Activated CD4-positive, alpha-beta memory T cell treated with anti-CD3 and anti-CD28 coated beads, Interleukin-2, amount 10 ng/mL, durations not matched to agents 7 days and 5 days (primary cell): ENCODE measurements at regions not wholly inside any gene's neighbourhood (a gene's known extent, or its start where the extent isn't known, plus 50 kb on each side); places are given as distances from the start of the nearest gene placed in this dataset.

ENCODE experiments used
- CTCF ChIA-PET: fragments of 350-600 bp; sonication (Branson Sonifier 250); formaldehyde crosslinking; loops from one replicate; lab custom pipeline; 2021; ENCODE audit warnings: antibody characterized with exemption, inconsistent platforms; lab: Charles Lee
- POLR2A ChIA-PET: fragments of 350-600 bp; sonication (Branson Sonifier 250); formaldehyde crosslinking; loops from one replicate; lab custom pipeline; 2021; ENCODE audit warnings: antibody characterized with exemption; lab: Charles Lee
- DNase-seq: peaks from one replicate; pipeline ENCODE4 v3.0.0-alpha.2; 2020
- H3K27ac Mint-ChIP-seq: one replicate; pipeline ENCODE4 v1.8.0; 2021; ENCODE audit warnings: mild to moderate bottlenecking, mixed read lengths
- H3K27me3 Mint-ChIP-seq: one replicate; pipeline ENCODE4 v1.8.0; 2021; ENCODE audit warnings: mixed read lengths
- H3K36me3 Mint-ChIP-seq: one replicate; pipeline ENCODE4 v1.8.0; 2021; ENCODE audit warnings: low read depth, mixed read lengths
- H3K4me1 Mint-ChIP-seq: one replicate; pipeline ENCODE4 v1.8.0; 2021; ENCODE audit warnings: mixed read lengths
- H3K4me3 Mint-ChIP-seq: one replicate; pipeline ENCODE4 v1.8.0; 2021; ENCODE audit warnings: mild to moderate bottlenecking, mixed read lengths
- H3K9me3 Mint-ChIP-seq: one replicate; pipeline ENCODE4 v1.8.0; 2021; ENCODE audit warnings: mixed read lengths

- Mint-ChIP-seq H3K4me1 (no peaks in the 10 kb centered on the region), H3K36me3 (no peaks in the 10 kb centered on the region), H3K27me3 (no peaks in the 10 kb centered on the region), H3K9me3 (no peaks in the 10 kb centered on the region), H3K4me3 (no peak overlapping the region), H3K27ac (no peak overlapping the region)
- CTCF ChIA-PET, result no interaction called here
- DNase-seq, result no peak
- POLR2A ChIA-PET, result no interaction called here
Observed at GRCh38 chr2:14550658-14551057, 81.9 kb upstream of the LRATD1 start.

- POLR2A ChIA-PET, result no interaction called here
- H3K9me3 Mint-ChIP-seq, result no peaks in the 10 kb centered on the region
- H3K27me3 Mint-ChIP-seq, result no peaks in the 10 kb centered on the region
- H3K4me1 Mint-ChIP-seq, result no peaks in the 10 kb centered on the region
- H3K36me3 Mint-ChIP-seq, result no peaks in the 10 kb centered on the region
- H3K4me3 Mint-ChIP-seq, result no peak overlapping the region
- no peak overlapping the region for H3K27ac Mint-ChIP-seq
- CTCF ChIA-PET, result no interaction called here
- DNase-seq, result no peak
Observed at GRCh38 chr2:14551069-14551468, 81.4 kb upstream of the LRATD1 start.

GRCh38 chr2:14552286-14552685, 80.2 kb upstream of the LRATD1 start:
- ChIA-PET POLR2A (no interaction called here), CTCF (no interaction called here)
- H3K36me3 Mint-ChIP-seq, result no peaks in the 10 kb centered on the region
- no peak overlapping the region for H3K27ac Mint-ChIP-seq
- H3K9me3 Mint-ChIP-seq, result no peaks in the 10 kb centered on the region
- no peak overlapping the region for H3K4me3 Mint-ChIP-seq
- no peaks in the 10 kb centered on the region for H3K27me3 Mint-ChIP-seq
- no peak for DNase-seq
- H3K4me1 Mint-ChIP-seq, result no peaks in the 10 kb centered on the region

GRCh38 chr2:14552818-14553217, 79.7 kb upstream of the LRATD1 start:
- POLR2A ChIA-PET, result no interaction called here
- H3K4me1 Mint-ChIP-seq, result no peaks in the 10 kb centered on the region
- H3K27me3 Mint-ChIP-seq, result no peaks in the 10 kb centered on the region
- no peaks in the 10 kb centered on the region for H3K36me3 Mint-ChIP-seq
- no peak overlapping the region for H3K4me3 Mint-ChIP-seq
- CTCF ChIA-PET, result no interaction called here
- no peak for DNase-seq
- H3K9me3 Mint-ChIP-seq, result no peaks in the 10 kb centered on the region
- no peak overlapping the region for H3K27ac Mint-ChIP-seq

GRCh38 chr2:14554849-14555545, 77.5 kb upstream of the LRATD1 start:
- CTCF ChIA-PET, result no interaction called here
- Mint-ChIP-seq H3K36me3 (no peaks in the 10 kb centered on the region), H3K27ac (no peak overlapping the region)

GRCh38 chr2:14557111-14557510, 75.4 kb upstream of the LRATD1 start:
- no peaks in the 10 kb centered on the region for H3K4me1 Mint-ChIP-seq
- H3K4me3 Mint-ChIP-seq, result no peak overlapping the region
- DNase-seq, result no peak
- peaks cover 4% of the 10 kb centered on the region for H3K9me3 Mint-ChIP-seq
- H3K36me3 Mint-ChIP-seq, result no peaks in the 10 kb centered on the region
- ChIA-PET CTCF (no interaction called here), POLR2A (no interaction called here)
- no peaks in the 10 kb centered on the region for H3K27me3 Mint-ChIP-seq
- H3K27ac Mint-ChIP-seq, result no peak overlapping the region

More at GRCh38 chr2:14554849-14555545, 77.5 kb upstream of the LRATD1 start:
- no peaks in the 10 kb centered on the region for H3K27me3 Mint-ChIP-seq
- no peaks in the 10 kb centered on the region for H3K4me1 Mint-ChIP-seq
- no peak overlapping the region for H3K4me3 Mint-ChIP-seq
- peaks cover 2% of the 10 kb centered on the region for H3K9me3 Mint-ChIP-seq
- DNase-seq, result no peak
- POLR2A ChIA-PET, result no interaction called here

- H3K9me3 Mint-ChIP-seq, result peaks cover 4% of the 10 kb centered on the region
- POLR2A ChIA-PET, result no interaction called here
- H3K4me3 Mint-ChIP-seq, result no peak overlapping the region
- H3K4me1 Mint-ChIP-seq, result no peaks in the 10 kb centered on the region
- H3K27me3 Mint-ChIP-seq, result no peaks in the 10 kb centered on the region
- H3K27ac Mint-ChIP-seq, result no peak overlapping the region
- no peaks in the 10 kb centered on the region for H3K36me3 Mint-ChIP-seq
- no peak for DNase-seq
- CTCF ChIA-PET, result no interaction called here
Observed at GRCh38 chr2:14557916-14558315, 74.6 kb upstream of the LRATD1 start.

GRCh38 chr2:14558335-14558919, 74.1 kb upstream of the LRATD1 start:
- Mint-ChIP-seq H3K4me1 (no peaks in the 10 kb centered on the region), H3K27ac (no peak overlapping the region), H3K27me3 (no peaks in the 10 kb centered on the region), H3K4me3 (no peak overlapping the region), H3K36me3 (no peaks in the 10 kb centered on the region), H3K9me3 (peaks cover 4% of the 10 kb centered on the region)
- DNase-seq, result no peak
- CTCF ChIA-PET, result no interaction called here
- POLR2A ChIA-PET, result no interaction called here

- H3K4me3 Mint-ChIP-seq, result no peak overlapping the region
- no peak overlapping the region for H3K27ac Mint-ChIP-seq
- H3K27me3 Mint-ChIP-seq, result no peaks in the 10 kb centered on the region
- CTCF ChIA-PET, result no interaction called here
- no peak for DNase-seq
- POLR2A ChIA-PET, result no interaction called here
- H3K9me3 Mint-ChIP-seq, result peaks cover 4% of the 10 kb centered on the region
- H3K36me3 Mint-ChIP-seq, result no peaks in the 10 kb centered on the region
- H3K4me1 Mint-ChIP-seq, result no peaks in the 10 kb centered on the region
Observed at GRCh38 chr2:14560716-14561115, 71.8 kb upstream of the LRATD1 start.

- no peaks in the 10 kb centered on the region for H3K4me1 Mint-ChIP-seq
- H3K4me3 Mint-ChIP-seq, result no peak overlapping the region
- CTCF ChIA-PET, result no interaction called here
- DNase-seq, result no peak
- no peaks in the 10 kb centered on the region for H3K36me3 Mint-ChIP-seq
- H3K27ac Mint-ChIP-seq, result no peak overlapping the region
- no peaks in the 10 kb centered on the region for H3K27me3 Mint-ChIP-seq
- H3K9me3 Mint-ChIP-seq, result peaks cover 4% of the 10 kb centered on the region
- POLR2A ChIA-PET, result no interaction called here
Observed at GRCh38 chr2:14563324-14563723, 69.2 kb upstream of the LRATD1 start.

GRCh38 chr2:14565666-14566065, 66.9 kb upstream of the LRATD1 start:
- Mint-ChIP-seq H3K9me3 (peaks cover 1% of the 10 kb centered on the region), H3K4me1 (no peaks in the 10 kb centered on the region), H3K4me3 (no peak overlapping the region), H3K36me3 (no peaks in the 10 kb centered on the region), H3K27me3 (no peaks in the 10 kb centered on the region), H3K27ac (no peak overlapping the region)
- no peak for DNase-seq
- POLR2A ChIA-PET, result no interaction called here
- CTCF ChIA-PET, result no interaction called here

GRCh38 chr2:14567561-14567960, 65.0 kb upstream of the LRATD1 start:
- ChIA-PET CTCF (no interaction called here), POLR2A (no interaction called here)
- H3K9me3 Mint-ChIP-seq, result no peaks in the 10 kb centered on the region
- no peak overlapping the region for H3K4me3 Mint-ChIP-seq
- H3K27ac Mint-ChIP-seq, result no peak overlapping the region
- no peaks in the 10 kb centered on the region for H3K4me1 Mint-ChIP-seq
- no peak for DNase-seq
- H3K36me3 Mint-ChIP-seq, result no peaks in the 10 kb centered on the region
- no peaks in the 10 kb centered on the region for H3K27me3 Mint-ChIP-seq

- no peak for DNase-seq
- CTCF ChIA-PET, result no interaction called here
- no peaks in the 10 kb centered on the region for H3K4me1 Mint-ChIP-seq
- POLR2A ChIA-PET, result no interaction called here
- no peak overlapping the region for H3K27ac Mint-ChIP-seq
- H3K36me3 Mint-ChIP-seq, result no peaks in the 10 kb centered on the region
- H3K9me3 Mint-ChIP-seq, result no peaks in the 10 kb centered on the region
- no peak overlapping the region for H3K4me3 Mint-ChIP-seq
- no peaks in the 10 kb centered on the region for H3K27me3 Mint-ChIP-seq
Observed at GRCh38 chr2:14569294-14569693, 63.2 kb upstream of the LRATD1 start.

- POLR2A ChIA-PET, result no interaction called here
- H3K27ac Mint-ChIP-seq, result no peak overlapping the region
- H3K4me1 Mint-ChIP-seq, result no peaks in the 10 kb centered on the region
- CTCF ChIA-PET, result no interaction called here
- no peaks in the 10 kb centered on the region for H3K36me3 Mint-ChIP-seq
- DNase-seq, result no peak
- H3K4me3 Mint-ChIP-seq, result no peak overlapping the region
- H3K27me3 Mint-ChIP-seq, result no peaks in the 10 kb centered on the region
- H3K9me3 Mint-ChIP-seq, result no peaks in the 10 kb centered on the region
Observed at GRCh38 chr2:14572633-14573032, 59.9 kb upstream of the LRATD1 start.
